H1 (cell line): ENCODE measurements at regions not wholly inside any gene's neighbourhood (a gene's known extent, or its start where the extent isn't known, plus 50 kb on each side); places are given as distances from the start of the nearest gene placed in this dataset.

Experiments
- CHD7 ChIP-seq: fragments of 300-600 bp; sonication (generic); IDR thresholded peaks from 2 replicates; pipeline ENCODE4 v1.7.1; 2012; ENCODE audit warnings: low read length, moderate library complexity, mild to moderate bottlenecking, inconsistent platforms; ENCODE audit not compliant: insufficient replicate concordance
- CREB1 ChIP-seq: IDR thresholded peaks from 2 replicates; pipeline ENCODE4 v1.6.1; 2012; ENCODE audit warnings: inconsistent platforms
- HDAC2 ChIP-seq, 2 experiments: fragments of 300-600 bp in 1 of 2; sonication (generic) in 1 of 2; IDR thresholded peaks; 2 replicates each; pipeline ENCODE4 v1.6.1; 2011 to 2012; ENCODE audit warnings: low read depth in 2 of 2, low read length in 2 of 2, mild to moderate bottlenecking in 2 of 2, moderate library complexity in 2 of 2, borderline replicate concordance in 1 of 2, inconsistent platforms in 1 of 2
- SUZ12 ChIP-seq: fragments of 200-600 bp; sonication (generic); IDR thresholded peaks from 2 replicates; pipeline ENCODE4 v1.6.1; 2012; ENCODE audit warnings: mild to moderate bottlenecking, inconsistent platforms, low read length, moderate library complexity, mixed read lengths
- USF2 ChIP-seq: IDR thresholded peaks from 2 replicates; pipeline ENCODE4 v1.6.1; 2011; ENCODE audit warnings: low read length, improper control_type of control experiment

- peak; percentile 32 for TF ChIP-seq CHD7
- TF ChIP-seq HDAC2 (IDR thresholded peaks at IDR 0.05; ENCODE audit: borderline replicate concordance in 1 of 2, low read depth in 2 of 2, low read length in 2 of 2): no peak
- TF ChIP-seq SUZ12: no peak
- 0 out of 2 replicates have a peak, but pooled peaks have one; percentile 7 for TF ChIP-seq CREB1
- TF ChIP-seq USF2: 0 out of 2 replicates have a peak, but pooled peaks have one; percentile 11
Observed at GRCh38 chr2:201949927-201950246, 83.8 kb upstream of the FZD7 start (continued).
